Occipital lobe (tissue), 1 donor: ENCODE measurements at regions not wholly inside any gene's neighbourhood (a gene's known extent, or its start where the extent isn't known, plus 50 kb on each side); places are given as distances from the start of the nearest gene placed in this dataset.
"Not testable (repeated sequence)": the region's sequence is repeated elsewhere in the genome, so short reads cannot be mapped to it uniquely, and the experiment has no call there.

Source experiments
- DNase-seq: peaks from one replicate; lab custom pipeline; 2025; lab: John Stamatoyannopoulos, UW

- no peak for DNase-seq
These were observed 205.1 kb downstream of the EMX2 start for GRCh38 chr10:117747636-117748035.

- no peak for DNase-seq
These were observed 205.5 kb downstream of the EMX2 start for GRCh38 chr10:117748058-117748457.

GRCh38 chr10:117750616-117751015, 208.1 kb downstream of the EMX2 start:
- DNase-seq = no peak

- DNase-seq = no peak
These were observed 208.7 kb downstream of the EMX2 start for GRCh38 chr10:117751259-117751658.

- no peak for DNase-seq
These were observed 209.6 kb downstream of the EMX2 start for GRCh38 chr10:117752103-117752502.

- no peak for DNase-seq
These were observed 212.5 kb downstream of the EMX2 start for GRCh38 chr10:117754770-117755658.

- DNase-seq = no peak
These were observed 213.1 kb downstream of the EMX2 start for GRCh38 chr10:117755659-117756014.

GRCh38 chr10:117757086-117757720, 214.7 kb downstream of the EMX2 start:
- no peak for DNase-seq

GRCh38 chr10:117759266-117759665, 216.7 kb downstream of the EMX2 start:
- no peak for DNase-seq

- no peak for DNase-seq
These were observed 219.1 kb downstream of the EMX2 start for GRCh38 chr10:117761695-117762094.

GRCh38 chr10:117762126-117762818, 219.7 kb downstream of the EMX2 start:
- DNase-seq = no peak

- no peak for DNase-seq
These were observed 220.2 kb downstream of the EMX2 start for GRCh38 chr10:117762819-117763172.

- no peak for DNase-seq
These were observed 221.0 kb downstream of the EMX2 start for GRCh38 chr10:117763528-117763927.

- DNase-seq = no peak
These were observed 225.9 kb downstream of the EMX2 start for GRCh38 chr10:117768333-117769042.

GRCh38 chr10:117775526-117775925, 233.0 kb downstream of the EMX2 start:
- no peak for DNase-seq

- DNase-seq = not testable (repeated sequence)
These were observed 234.7 kb downstream of the EMX2 start for GRCh38 chr10:117777222-117777621.

GRCh38 chr10:117778241-117778640, 235.7 kb downstream of the EMX2 start:
- DNase-seq = no peak

- DNase-seq = no peak
These were observed 237.9 kb downstream of the EMX2 start for GRCh38 chr10:117780411-117780810.

- no peak for DNase-seq
These were observed 238.8 kb downstream of the EMX2 start for GRCh38 chr10:117781216-117781831.

- DNase-seq = no peak
These were observed 239.7 kb downstream of the EMX2 start for GRCh38 chr10:117782276-117782675.

GRCh38 chr10:117783698-117784395, 241.3 kb downstream of the EMX2 start:
- no peak for DNase-seq
